HEK293T (cell line): ENCODE measurements at regions not wholly inside any gene's neighbourhood (a gene's known extent, or its start where the extent isn't known, plus 50 kb on each side); places are given as distances from the start of the nearest gene placed in this dataset.

Source experiments
- CTCF ChIA-PET: fragments of 350-600 bp; formaldehyde crosslinking; extraction: SDS; loops from one replicate; lab custom pipeline; 2021; ENCODE audit warnings: antibody characterized with exemption, inconsistent platforms; lab: Yijun Ruan, JAX
- POLR2A ChIA-PET: fragments of 350-600 bp; formaldehyde crosslinking; extraction: SDS; loops from one replicate; lab custom pipeline; 2020; ENCODE audit warnings: antibody characterized with exemption, inconsistent platforms; lab: Yijun Ruan, JAX
- DNase-seq: peaks from one replicate; pipeline ENCODE4 v3.0.0; 2012; ENCODE audit warnings: mixed read lengths; ENCODE audit errors: extremely low spot score
- ARNT ChIP-seq: fragments of 450-650 bp; IDR thresholded peaks from 2 replicates; pipeline ENCODE4 v1.6.1; 2017; ENCODE audit warnings: mild to moderate bottlenecking
- BHLHE40 ChIP-seq: fragments of 450-650 bp; IDR thresholded peaks from 2 replicates; pipeline ENCODE4 v1.6.1; 2016; ENCODE audit warnings: mild to moderate bottlenecking, moderate library complexity, borderline replicate concordance
- CTBP1 ChIP-seq: fragments of 450-650 bp; IDR thresholded peaks from 2 replicates; pipeline ENCODE4 v1.6.1; 2016; ENCODE audit warnings: borderline replicate concordance
- ELF4 ChIP-seq: fragments of 450-650 bp; IDR thresholded peaks from 2 replicates; pipeline ENCODE4 v1.6.1; 2017; ENCODE audit warnings: antibody characterized with exemption
- FOXA1 ChIP-seq: fragments of 450-650 bp; IDR thresholded peaks from 2 replicates; pipeline ENCODE4 v1.6.1; 2016; ENCODE audit warnings: mild to moderate bottlenecking
- FOXK2 ChIP-seq: fragments of 450-650 bp; IDR thresholded peaks from 2 replicates; pipeline ENCODE4 v1.6.1; 2016; ENCODE audit warnings: mild to moderate bottlenecking
- FOXM1 ChIP-seq: fragments of 450-650 bp; IDR thresholded peaks from 2 replicates; pipeline ENCODE4 v1.6.1; 2017; ENCODE audit warnings: mild to moderate bottlenecking, borderline replicate concordance
- HDGF ChIP-seq: fragments of 450-650 bp; IDR thresholded peaks from 2 replicates; pipeline ENCODE4 v1.6.1; 2017; ENCODE audit warnings: antibody characterized with exemption, borderline replicate concordance
- L3MBTL2 ChIP-seq: fragments of 450-650 bp; conservative IDR thresholded peaks from 2 replicates; pipeline ENCODE4 v1.6.1; 2016; ENCODE audit warnings: mild to moderate bottlenecking
- LEF1 ChIP-seq: fragments of 450-650 bp; IDR thresholded peaks from 2 replicates; pipeline ENCODE4 v1.6.1; 2017; ENCODE audit warnings: mild to moderate bottlenecking, borderline replicate concordance
- NFRKB ChIP-seq: fragments of 450-650 bp; IDR thresholded peaks from 2 replicates; pipeline ENCODE4 v1.6.1; 2016; ENCODE audit warnings: mild to moderate bottlenecking, moderate library complexity
- SP1 ChIP-seq: fragments of 450-650 bp; IDR thresholded peaks from 2 replicates; pipeline ENCODE4 v1.6.1; 2017
- SUZ12 ChIP-seq: fragments of 450-650 bp; IDR thresholded peaks from 2 replicates; pipeline ENCODE4 v1.6.1; 2016; ENCODE audit warnings: mild to moderate bottlenecking
- TARDBP ChIP-seq: fragments of 450-650 bp; IDR thresholded peaks from 2 replicates; pipeline ENCODE4 v1.6.1; 2016
- ZNF384 ChIP-seq: fragments of 450-650 bp; IDR thresholded peaks from 2 replicates; pipeline ENCODE4 v1.6.1; 2016
- TF ChIP-seq, protein P1 (sequence below): fragments of 450-650 bp; IDR thresholded peaks from 2 replicates; pipeline ENCODE4 v1.6.1; 2016

DNA sequence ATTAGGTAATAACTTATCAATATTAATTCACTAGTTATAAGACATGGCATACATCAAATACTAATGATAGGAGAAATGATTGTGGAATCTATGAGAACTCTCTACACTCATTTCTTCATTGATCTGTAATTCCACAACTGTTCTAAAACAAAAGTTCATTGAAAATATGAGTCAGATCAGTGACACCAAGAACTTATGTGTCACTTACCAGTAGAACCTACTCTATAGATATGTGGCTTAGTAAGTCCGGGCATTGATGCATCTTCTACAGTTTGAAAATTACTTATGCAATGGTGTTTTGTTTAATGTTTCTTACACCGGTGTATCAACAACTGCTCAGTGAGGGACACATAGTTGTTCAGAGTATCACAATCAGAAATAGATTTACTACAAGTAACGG is 520.3 kb downstream of the ARAP2 start:
- CTCF ChIA-PET: no interaction called here
- no peak for DNase-seq
- TF ChIP-seq LEF1: no peak
- no peak for TF ChIP-seq ELF4
- TF ChIP-seq L3MBTL2: no peak
- no peak for TF ChIP-seq BHLHE40
- TF ChIP-seq HDGF: no peak
- no peak for TF ChIP-seq SUZ12
- no peak for TF ChIP-seq CTBP1
- POLR2A ChIA-PET: no interaction called here

DNA sequence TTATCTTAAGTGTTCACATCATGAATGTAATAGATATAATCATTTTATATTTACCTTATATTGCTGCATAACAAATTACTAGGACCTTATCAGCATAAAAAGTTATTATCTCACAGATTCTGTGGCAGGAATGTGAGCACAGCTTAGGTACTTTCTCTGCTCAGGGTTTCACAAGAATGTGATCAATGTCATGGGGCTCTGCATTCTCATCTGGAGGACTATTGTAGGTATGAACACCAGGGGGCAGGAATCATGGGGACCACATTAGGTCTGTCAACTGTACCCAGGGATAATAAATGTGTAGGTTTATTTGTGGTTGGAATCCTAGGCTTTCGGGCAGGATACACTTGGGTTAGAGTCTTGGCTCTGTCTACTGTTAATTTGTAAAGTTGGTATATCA is 519.2 kb downstream of the ARAP2 start:
- ChIA-PET CTCF (no interaction called here), POLR2A (no interaction called here)
- TF ChIP-seq ELF4 (no peak), FOXA1 (no peak), HDGF (no peak), NFRKB (no peak), BHLHE40 (no peak), TARDBP (no peak), SUZ12 (no peak), CTBP1 (no peak), FOXM1 (no peak), SP1 (no peak), FOXK2 (no peak)
- DNase-seq: no peak

DNA sequence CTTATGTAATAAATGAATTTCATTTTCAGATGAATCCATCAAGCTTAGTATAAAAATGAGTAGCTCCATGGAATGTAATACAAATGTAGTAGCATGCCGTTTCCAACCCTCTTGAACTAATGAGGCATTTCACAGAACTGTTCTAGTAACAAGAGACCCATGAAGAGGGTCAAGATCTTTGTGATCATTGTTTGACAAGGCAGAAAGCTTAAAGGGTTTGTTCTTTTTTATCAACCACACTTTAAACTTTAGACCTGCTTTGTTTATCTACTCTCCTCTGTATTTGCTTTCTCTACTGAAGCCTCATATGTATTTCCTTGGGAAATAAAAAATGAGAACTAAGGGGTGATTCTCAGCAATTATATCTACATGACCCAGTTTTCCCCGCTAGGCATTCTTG is 513.9 kb downstream of the ARAP2 start:
- POLR2A ChIA-PET: no interaction called here
- CTCF ChIA-PET: no interaction called here
- TF ChIP-seq, protein P1, sequence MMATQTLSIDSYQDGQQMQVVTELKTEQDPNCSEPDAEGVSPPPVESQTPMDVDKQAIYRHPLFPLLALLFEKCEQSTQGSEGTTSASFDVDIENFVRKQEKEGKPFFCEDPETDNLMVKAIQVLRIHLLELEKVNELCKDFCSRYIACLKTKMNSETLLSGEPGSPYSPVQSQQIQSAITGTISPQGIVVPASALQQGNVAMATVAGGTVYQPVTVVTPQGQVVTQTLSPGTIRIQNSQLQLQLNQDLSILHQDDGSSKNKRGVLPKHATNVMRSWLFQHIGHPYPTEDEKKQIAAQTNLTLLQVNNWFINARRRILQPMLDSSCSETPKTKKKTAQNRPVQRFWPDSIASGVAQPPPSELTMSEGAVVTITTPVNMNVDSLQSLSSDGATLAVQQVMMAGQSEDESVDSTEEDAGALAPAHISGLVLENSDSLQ: no peak
- TF ChIP-seq ARNT (no peak), FOXA1 (no peak), L3MBTL2 (no peak), BHLHE40 (no peak)
- DNase-seq: no peak

DNA sequence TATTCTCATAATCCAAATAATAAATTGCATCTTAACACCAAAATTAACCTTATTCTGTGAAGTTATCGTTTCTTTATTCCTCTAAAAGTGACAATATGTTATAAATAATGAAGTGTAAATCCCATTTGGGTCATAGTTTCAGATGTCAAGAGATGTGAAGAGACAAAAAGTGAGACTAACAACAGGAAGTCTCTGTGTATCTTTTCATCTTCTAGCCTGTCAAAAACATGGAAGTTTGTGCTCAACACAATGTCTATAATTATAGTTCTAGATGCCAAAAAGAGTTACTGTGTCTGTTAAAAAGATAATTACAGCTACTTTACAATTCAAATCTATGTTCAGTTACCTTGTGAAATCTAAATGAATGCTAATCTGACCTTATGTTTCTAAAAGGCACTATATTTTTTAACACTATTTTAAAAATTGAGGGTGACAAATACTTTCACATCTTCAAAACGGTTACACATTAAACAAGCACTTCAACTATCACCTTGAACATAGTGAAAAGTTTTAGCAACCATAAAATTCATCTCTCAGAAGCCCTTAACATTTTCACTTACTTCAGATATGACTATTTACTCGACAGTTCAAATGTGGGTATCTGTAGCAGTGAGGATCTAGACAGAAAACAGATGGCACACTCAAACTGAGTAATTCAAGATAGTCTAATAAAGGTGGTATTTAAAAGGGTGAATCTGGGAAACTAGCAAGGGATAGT is 509.8 kb downstream of the ARAP2 start:
- TF ChIP-seq SP1 (no peak), ELF4 (no peak), CTBP1 (no peak), HDGF (no peak), ZNF384 (no peak), SUZ12 (no peak), BHLHE40 (no peak), TARDBP (no peak), ARNT (no peak), FOXM1 (no peak), LEF1 (no peak)
- TF ChIP-seq, protein P1: no peak
- CTCF ChIA-PET: no interaction called here
- no peak for DNase-seq
- POLR2A ChIA-PET: no interaction called here

DNA sequence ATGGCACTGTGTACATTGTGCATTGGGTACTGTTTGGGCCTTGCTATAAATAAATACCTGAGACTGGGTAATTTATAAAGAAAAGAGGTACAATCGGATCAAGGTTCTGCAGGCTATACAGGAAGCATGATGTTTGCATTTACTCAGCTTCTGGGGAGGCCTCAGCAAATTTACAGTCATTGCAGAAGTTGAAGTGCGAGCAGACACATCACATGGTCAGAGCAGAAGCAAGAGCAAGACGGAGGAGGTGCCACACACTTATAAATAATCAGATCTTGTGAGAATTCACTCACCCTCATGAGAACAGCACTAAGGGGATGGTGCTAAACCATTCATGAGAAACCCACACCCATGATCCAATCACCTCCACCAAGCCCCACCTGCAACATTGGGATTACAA is 505.0 kb downstream of the ARAP2 start:
- CTCF ChIA-PET: no interaction called here
- TF ChIP-seq TARDBP (no peak), FOXK2 (no peak), SUZ12 (no peak), ELF4 (no peak), ZNF384 (no peak), LEF1 (no peak), CTBP1 (no peak), BHLHE40 (no peak), FOXM1 (no peak), HDGF (no peak), ARNT (no peak), NFRKB (no peak), SP1 (no peak), FOXA1 (no peak), L3MBTL2 (no peak)
- TF ChIP-seq, protein P1: no peak
- DNase-seq: no peak
- POLR2A ChIA-PET: no interaction called here

DNA sequence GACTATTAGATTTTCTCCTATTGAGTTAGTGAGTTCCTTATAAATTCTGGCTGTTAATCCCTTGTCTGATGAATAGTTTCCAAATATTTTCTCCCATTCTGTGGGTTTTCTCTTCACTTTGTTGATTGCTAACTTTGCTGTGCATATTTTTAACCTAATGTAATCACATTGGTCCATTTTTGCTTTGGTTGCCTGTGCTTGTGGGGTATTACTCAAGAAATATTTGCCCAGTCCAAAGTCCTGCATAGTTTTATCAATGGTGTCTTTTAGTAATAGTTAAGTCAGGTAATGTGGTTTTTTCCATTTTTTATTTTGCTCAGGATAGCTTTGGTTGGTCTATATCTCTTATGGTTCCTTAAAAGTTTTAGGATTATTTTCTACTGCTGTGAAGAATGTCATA is 490.3 kb downstream of the ARAP2 start:
- TF ChIP-seq HDGF: no peak
- ChIA-PET POLR2A (no interaction called here), CTCF (no interaction called here)
- DNase-seq: no peak

DNA sequence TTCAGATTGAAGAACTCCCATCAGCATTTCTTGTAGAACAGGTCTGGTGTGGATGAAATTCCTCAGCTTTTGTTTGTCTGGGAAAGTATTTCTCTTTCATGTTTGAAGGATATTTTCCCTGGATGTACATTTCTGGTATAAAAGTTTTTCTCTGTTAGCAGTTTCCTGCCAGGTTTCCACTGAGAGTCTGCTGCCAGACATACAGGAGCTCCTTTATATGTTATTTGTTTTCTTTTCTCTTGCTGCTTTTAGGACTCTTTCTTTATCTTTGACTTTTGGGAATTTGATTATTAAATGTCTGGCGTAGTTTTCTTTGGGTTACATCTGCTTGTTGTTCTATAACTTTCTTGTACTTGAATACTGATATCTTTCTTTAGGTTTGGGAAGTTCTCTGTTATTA is 486.5 kb downstream of the ARAP2 start:
- ChIA-PET POLR2A (no interaction called here), CTCF (no interaction called here)
- TF ChIP-seq SP1: no peak
- no peak for TF ChIP-seq NFRKB
- no peak for TF ChIP-seq SUZ12
- TF ChIP-seq, protein P1: no peak
- no peak for TF ChIP-seq BHLHE40
- no peak for TF ChIP-seq TARDBP
- TF ChIP-seq ARNT: no peak
- no peak for TF ChIP-seq CTBP1
- TF ChIP-seq FOXA1: no peak
- DNase-seq: no peak
